GM18511 (cell line): ENCODE measurements at regions not wholly inside any gene's neighbourhood (a gene's known extent, or its start where the extent isn't known, plus 50 kb on each side); places are given as distances from the start of the nearest gene placed in this dataset.
"Not testable (repeated sequence)": the region's sequence is repeated elsewhere in the genome, so short reads cannot be mapped to it uniquely, and the experiment has no call there.

Experiments
- ATAC-seq: cut with Tn5 transposase; IDR thresholded peaks from one replicate; pipeline ENCODE4 v1.9.1; 2021; ENCODE audit warnings: mild to moderate bottlenecking, moderate library complexity; ENCODE audit not compliant: unreplicated experiment

DNA sequence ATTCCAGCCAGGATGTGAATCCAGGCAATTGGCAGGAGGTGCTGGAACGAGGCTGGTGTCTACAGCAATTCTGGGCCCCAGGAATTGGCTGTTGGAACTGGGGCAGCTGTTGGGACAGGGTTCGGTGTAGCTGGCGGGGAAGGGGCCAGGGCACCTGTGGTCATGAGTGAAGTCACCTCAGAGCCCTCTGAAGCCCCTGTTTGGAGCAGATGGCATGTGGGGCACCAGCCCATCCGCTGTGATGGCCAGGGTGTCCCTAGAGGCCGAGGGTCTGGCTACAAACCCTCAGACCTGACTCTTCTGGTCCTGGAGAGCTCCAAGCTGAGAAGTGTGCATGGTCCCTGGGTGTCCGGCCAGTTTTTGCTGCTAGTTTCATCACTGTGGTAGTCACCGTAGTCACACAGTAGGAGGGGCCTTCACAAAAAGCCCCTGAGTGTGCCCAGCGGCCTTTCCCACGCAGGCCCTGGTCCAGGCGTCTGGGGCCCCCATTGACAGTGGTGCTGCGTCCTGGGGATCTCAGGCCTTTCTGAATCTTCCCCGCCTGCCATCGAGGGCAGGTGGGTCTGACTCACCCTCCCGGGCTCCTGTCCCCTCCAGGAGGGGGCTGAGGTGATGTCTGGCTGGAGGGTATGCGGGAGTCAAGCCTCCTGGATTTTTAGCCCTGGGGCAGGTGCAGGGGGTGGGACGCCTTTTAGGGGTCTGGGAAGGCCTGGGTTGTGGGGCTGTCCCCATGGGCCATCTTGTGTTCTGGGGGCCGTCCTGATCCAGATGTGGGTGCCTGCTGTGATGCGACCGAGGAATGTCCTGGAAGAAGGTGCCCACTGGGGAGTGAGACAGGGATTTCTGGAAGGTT lies 368.0 kb downstream of the TMEM121 start:
- no peak for ATAC-seq

DNA sequence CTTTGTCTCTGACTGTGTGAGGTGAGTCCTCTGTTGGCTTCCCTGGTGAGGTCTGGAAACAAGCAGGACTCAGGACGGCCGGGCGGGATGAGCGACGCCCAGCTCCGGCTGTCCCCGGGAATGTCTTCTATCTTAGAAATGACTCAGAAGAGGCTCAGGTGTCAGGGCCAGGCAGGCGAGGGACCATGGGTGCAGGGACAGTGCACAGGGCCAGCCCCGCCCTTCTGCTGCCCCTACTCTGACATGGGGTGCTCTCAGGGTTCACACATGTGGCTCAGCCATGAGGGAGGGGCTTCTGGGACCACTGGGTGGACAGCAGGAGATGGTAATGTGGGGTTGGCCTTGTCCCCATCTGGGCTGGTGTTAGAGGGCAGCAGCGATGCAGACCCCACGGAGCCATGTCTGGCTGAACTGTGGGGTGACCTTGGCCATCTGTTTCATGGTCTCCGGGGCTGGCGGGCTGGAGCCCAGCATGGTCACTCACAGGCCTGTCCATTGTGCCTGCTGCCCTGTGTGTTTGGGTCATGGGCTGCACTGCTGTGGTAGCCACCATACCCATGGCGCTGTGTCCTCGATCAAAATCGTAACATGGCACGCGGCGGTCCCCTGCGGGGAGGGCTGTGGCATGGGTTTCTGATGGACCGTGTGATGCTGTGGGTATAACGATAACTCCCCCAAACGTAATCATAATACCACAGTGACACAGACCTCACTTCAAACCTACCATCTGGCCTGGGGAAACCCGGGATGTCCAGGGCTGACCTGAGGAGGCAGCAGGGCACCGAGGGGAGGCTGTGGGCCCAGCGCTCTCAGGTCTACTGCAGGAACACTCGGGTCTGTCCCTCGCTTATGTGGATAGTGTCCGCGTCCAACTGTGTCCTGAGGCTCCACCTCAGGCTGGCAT lies 368.8 kb downstream of the TMEM121 start:
- no peak for ATAC-seq

DNA sequence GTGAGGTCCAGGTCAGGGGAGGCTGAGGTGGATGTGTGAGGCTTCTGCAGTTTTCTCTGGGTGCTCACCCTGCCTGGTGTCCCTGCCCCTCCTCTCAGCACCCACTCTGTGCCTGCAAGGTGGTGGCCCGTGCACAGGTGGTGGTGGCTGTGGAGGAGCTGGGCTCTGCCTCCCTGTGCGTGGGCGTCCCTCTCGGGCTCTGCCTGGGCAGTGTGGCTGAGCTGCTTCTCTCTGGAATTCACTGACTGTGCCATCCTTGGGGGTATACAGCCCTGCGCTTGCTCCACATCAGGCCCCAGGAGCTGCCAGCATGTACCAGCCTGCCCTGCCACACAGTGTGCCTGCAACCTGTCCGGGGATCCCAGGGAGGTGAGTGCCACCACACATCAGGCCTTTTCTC lies 369.8 kb downstream of the TMEM121 start:
- ATAC-seq: not testable (repeated sequence)

DNA sequence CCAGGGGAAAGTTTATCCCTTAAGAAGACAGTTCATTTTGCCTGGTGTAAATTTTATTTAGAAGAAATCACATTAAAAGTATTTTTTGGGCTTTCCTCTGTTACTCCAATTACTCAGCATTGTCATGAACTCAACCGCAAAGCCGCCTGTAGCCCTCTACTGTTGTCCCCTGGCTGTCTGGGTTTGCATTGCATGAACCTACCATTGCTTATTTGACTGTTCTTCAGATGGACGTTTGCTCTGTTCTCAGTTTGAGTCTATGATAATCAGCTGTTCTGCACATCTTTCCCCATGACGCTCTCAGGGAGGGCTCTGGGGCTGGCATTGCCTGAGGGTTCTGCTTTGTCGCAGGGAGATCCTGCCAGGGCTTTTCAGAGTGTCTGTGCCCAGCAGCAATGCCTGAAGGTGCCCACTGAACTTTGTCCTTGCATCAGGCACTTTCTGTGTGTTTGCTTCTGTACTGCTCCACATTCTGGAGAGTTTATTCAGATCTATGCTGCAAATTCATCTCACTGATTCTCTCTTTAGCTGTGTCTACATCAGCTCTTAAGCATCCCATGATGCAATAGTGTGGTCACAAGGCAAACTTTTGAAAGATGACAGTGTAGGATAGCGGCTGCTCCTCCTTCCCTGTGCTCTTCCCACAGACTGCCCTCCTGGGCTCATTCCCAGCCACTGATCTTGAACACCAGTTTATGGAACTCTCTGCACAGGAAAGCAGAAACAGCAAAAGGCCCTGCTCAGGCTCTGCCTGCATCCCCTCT lies 370.8 kb downstream of the TMEM121 start:
- not testable (repeated sequence) for ATAC-seq

DNA sequence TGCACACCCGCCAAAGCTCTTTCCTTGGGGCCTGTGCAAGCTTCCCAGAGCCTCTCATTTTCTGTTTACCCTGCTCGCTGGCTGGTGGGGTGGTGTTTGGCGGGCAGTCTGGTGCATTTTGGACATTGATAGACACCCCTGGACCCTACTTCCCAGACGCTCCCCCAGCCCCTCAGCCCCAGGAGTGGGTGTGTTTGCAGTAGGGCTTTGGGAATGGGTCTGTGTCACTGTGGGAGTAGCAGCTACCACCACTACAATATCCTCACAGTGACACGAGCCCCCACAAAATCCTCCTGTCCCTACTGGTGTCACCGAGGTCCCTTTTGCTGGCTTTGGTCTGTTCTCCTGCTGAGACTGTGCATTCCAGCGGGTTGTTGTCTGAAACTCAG lies 371.3 kb downstream of the TMEM121 start:
- ATAC-seq: no peak

GRCh38 chr14:105898482-105899010 lies 372.2 kb downstream of the TMEM121 start:
- no peak for ATAC-seq

DNA sequence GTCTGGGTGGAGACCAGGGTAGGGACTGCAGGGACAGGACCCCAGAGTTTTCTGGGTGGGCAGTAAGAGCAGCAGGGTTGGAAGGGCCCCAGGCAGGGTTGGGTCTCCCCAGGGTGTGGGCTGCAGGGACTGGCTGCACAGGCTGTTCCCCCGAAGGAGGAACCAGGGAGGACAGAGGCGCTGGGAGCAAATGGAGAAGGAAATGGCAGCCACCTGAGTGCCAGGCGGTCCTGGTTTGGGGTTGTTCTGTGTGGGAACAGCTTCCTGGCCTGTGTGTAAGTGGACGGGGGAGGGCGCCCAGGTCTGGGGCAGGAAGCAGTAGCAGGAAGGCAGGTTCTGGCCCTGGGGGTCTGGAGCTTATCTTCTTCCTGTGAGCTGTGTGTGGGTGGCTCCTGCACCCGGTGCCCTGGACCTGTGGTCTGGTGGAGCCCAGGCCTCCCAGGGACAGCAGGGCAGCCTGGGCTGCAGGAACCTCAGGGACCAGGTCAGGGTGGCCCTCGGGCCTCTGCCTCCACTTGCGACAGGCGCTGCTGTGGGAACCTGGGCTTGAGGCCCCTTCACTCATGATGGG lies 372.8 kb downstream of the TMEM121 start:
- ATAC-seq: no peak

- no peak for ATAC-seq
Measured at GRCh38 chr14:105899657-105900397, 373.4 kb downstream of the TMEM121 start.

DNA sequence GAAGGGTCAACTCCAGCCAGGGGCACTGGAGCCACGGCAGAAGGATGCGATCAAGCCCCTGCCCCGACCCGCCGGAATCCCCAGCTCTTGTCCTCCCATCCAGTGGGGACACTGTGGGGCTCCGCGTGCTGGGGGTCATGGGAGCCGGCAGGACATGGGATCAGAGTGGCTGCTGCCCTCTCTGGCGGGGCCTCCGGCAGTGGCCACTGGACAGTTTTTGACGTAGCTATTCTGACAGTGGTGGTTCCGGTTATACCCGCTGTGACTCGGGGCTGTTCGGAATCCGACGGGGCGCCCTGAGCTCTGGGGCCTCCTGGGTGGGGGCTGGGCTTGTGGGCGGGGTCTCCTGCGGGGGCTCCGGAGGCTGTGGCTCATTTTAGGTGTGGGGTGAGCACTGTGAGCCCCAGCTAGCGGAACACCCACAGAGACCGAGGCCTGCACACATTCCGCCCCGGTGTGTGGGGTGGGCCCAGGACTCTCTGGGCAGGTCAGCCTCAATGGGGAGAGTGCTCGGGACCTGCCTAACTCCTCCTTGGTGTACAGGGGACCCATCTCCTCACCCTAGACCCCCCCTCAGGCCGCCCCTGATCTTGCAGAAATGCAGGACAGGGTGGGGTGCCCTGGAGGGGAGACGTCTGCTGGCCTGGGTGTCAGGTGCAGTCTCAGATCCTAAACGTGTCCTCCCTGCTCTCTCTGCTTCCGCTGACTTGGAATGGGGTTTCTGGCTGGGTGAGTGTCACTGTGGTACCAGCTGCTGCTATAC lies 374.2 kb downstream of the TMEM121 start:
- ATAC-seq: no peak

- ATAC-seq: no peak
Measured at GRCh38 chr14:105901226-105901625, 374.8 kb downstream of the TMEM121 start.

DNA sequence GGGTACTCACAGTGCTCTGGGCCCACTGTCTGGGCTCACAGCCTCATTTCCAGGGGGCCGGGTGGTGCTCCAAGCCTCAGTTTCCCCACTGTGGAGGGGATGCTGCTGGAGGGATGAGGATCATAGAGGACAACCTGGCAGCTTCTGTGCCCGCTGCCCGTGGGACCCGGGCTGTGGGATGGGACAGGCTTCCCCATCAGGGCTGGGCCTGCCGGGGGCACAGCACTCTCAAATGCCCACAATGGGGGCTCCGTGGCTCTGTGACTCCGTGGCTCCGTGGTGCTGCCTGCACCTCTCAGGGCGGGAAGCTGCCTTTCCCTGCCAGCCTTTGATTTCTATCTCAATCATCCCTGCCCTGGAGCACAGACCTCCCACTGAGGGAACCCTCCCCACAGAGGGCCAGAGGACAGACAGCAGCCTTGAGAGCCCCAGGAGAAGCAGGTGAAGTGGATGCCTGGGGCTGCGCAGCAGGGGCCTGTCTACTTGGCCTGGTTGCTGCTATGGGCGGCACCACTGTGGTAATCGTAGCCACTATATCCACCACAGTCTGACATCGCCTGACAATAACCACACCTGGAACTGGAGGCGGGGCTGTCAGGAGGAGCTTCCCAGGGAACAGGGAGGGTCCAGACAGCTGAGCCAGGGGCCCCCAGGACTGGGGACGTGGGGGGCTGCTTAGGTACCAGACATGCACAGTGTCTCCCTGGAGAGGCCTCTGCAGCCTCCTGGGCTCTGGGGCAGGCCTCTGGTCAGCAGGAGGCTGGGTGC lies 375.9 kb downstream of the TMEM121 start:
- no peak for ATAC-seq

GRCh38 chr14:105902899-105903165 lies 376.4 kb downstream of the TMEM121 start:
- not testable (repeated sequence) for ATAC-seq

- no peak for ATAC-seq
Measured at GRCh38 chr14:105903971-105904370, 377.6 kb downstream of the TMEM121 start.

GRCh38 chr14:105904379-105904778 lies 378.0 kb downstream of the TMEM121 start:
- no peak for ATAC-seq

GRCh38 chr14:105905456-105905855 lies 379.1 kb downstream of the TMEM121 start:
- ATAC-seq: no peak

GRCh38 chr14:105907276-105907675 lies 380.9 kb downstream of the TMEM121 start:
- ATAC-seq: no peak

DNA sequence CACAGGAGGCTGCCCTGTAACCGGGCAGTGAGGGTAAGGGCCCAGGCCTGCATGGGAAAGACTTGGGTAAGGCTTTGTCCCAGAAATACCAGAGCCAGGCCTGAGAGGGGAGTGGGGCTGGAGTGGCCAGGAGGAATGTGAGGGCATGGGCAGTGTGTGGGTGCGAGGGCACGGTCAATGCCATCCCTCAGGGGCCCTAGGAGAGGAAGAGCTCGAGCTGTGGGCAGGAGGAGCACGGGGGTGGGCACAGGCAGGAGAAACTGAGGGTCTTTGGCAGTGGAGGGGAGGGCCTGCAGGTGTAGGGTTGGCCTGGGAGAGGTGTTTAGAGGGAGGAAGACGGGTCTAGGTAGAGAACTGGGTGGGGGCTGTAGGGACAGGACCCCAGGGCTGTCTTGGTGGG lies 381.6 kb downstream of the TMEM121 start:
- ATAC-seq: no peak

- no peak for ATAC-seq
Measured at GRCh38 chr14:105908481-105908911, 382.1 kb downstream of the TMEM121 start.
